Astrocyte of the spinal cord (primary cell): ENCODE measurements at regions not wholly inside any gene's neighbourhood (a gene's known extent, or its start where the extent isn't known, plus 50 kb on each side); places are given as distances from the start of the nearest gene placed in this dataset.

ENCODE experiments used
- DNase-seq: peaks from one replicate; pipeline ENCODE4 v3.0.0; 2011; ENCODE audit warnings: low read depth, low spot score
- H3K4me3 ChIP-seq: 2 replicates; pipeline ENCODE4 v1.5.1; 2011; ENCODE audit warnings: low read depth, mild to moderate bottlenecking, low read length, moderate library complexity
- CTCF ChIP-seq: IDR thresholded peaks from 2 replicates; pipeline ENCODE4 v1.5.1; 2012; ENCODE audit warnings: low read depth, mild to moderate bottlenecking, low read length, inconsistent platforms
- in situ Hi-C: cut with HindIII; loops from 2 replicates; pipeline ENCODE4 v1.10.0; 2017; ENCODE audit warnings: low sequenced_read_pairs

- in situ Hi-C loops, result no loop called here
- TF ChIP-seq CTCF, result no peak
- no peak overlapping the region for H3K4me3 ChIP-seq
- DNase-seq, result no peak
Measured at GRCh38 chr19:31706131-31706530, 356.9 kb upstream of the TSHZ3 start.

GRCh38 chr19:31706691-31707620 lies 357.7 kb upstream of the TSHZ3 start:
- no peak overlapping the region for H3K4me3 ChIP-seq
- in situ Hi-C loops, result no loop called here
- TF ChIP-seq CTCF, result no peak
- no peak for DNase-seq

GRCh38 chr19:31708520-31708919 lies 359.3 kb upstream of the TSHZ3 start:
- no peak overlapping the region for H3K4me3 ChIP-seq
- in situ Hi-C loops, result no loop called here
- DNase-seq, result no peak
- TF ChIP-seq CTCF, result no peak

GRCh38 chr19:31709476-31709875 lies 360.2 kb upstream of the TSHZ3 start:
- DNase-seq, result no peak
- H3K4me3 ChIP-seq, result no peak overlapping the region
- in situ Hi-C loops, result no loop called here
- no peak for TF ChIP-seq CTCF

GRCh38 chr19:31715249-31715945 lies 366.2 kb upstream of the TSHZ3 start:
- H3K4me3 ChIP-seq, result no peak overlapping the region
- TF ChIP-seq CTCF, result no peak
- DNase-seq, result no peak
- in situ Hi-C loops, result no loop called here

- in situ Hi-C loops, result no loop called here
- TF ChIP-seq CTCF, result no peak
- H3K4me3 ChIP-seq, result no peak overlapping the region
- no peak for DNase-seq
Measured at GRCh38 chr19:31716826-31717225, 367.6 kb upstream of the TSHZ3 start.
